GM19324 (cell line): ENCODE measurements at regions not wholly inside any gene's neighbourhood (a gene's known extent, or its start where the extent isn't known, plus 50 kb on each side); places are given as distances from the start of the nearest gene placed in this dataset.

Experiments used
- ATAC-seq: cut with Tn5 transposase; IDR thresholded peaks from one replicate; pipeline ENCODE4 v1.9.1; 2021; ENCODE audit warnings: mild to moderate bottlenecking, moderate library complexity; ENCODE audit not compliant: unreplicated experiment, low FRiP score

DNA sequence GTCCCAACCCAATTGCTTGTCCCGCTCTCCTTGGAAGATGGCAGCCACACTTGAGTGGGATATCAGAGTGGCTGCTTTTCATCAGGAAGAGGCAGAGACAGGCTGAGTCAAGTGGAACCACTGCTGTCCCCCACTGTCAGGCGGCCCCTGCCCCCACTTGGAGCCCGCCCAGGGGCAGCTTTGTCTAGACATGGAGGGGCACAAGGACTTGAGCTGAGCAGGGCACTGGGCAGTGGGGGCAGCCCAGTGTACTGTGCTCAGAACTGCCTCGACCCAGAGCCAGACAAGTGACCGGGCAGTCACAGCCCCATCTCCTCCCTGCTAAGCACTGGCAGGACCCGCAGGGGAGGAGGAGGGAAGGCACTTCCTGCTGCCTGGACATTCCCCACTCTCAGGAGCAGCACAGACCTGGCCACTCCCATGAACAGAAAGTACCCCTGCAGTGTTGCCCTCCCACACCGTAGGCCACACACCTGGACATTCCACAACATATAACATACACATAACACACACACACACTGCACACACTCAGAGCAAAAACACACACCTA lies 91.0 kb downstream of the MRPL36 start:
- no peak for ATAC-seq

- ATAC-seq = no peak
Observed at GRCh38 chr5:1707467-1707866, 92.2 kb downstream of the MRPL36 start.

DNA sequence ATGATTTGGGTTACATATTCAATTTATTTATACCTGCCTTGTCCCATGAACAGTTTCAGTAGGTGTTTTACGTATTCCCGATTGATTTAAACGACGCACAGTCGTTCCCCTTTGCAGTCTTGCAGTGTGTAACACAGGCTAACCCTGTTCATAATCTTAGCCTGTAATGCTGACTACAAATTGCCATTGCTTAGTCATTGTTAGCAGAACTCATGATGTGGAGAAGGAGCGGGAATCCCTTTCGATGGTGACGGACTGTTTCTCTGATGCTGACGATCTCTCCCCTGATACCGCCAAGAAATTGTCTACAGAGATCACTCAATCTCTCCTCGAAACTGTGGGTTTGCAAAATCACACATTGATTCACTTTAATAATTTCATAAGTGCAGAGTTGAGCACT lies 93.2 kb downstream of the MRPL36 start:
- no peak for ATAC-seq

- no peak for ATAC-seq
Observed at GRCh38 chr5:1706021-1706420, 93.6 kb downstream of the MRPL36 start.

- ATAC-seq = no peak
Observed at GRCh38 chr5:1704676-1705075, 95.0 kb downstream of the MRPL36 start.

- ATAC-seq = no peak
Observed at GRCh38 chr5:1704266-1704665, 95.4 kb downstream of the MRPL36 start.

DNA sequence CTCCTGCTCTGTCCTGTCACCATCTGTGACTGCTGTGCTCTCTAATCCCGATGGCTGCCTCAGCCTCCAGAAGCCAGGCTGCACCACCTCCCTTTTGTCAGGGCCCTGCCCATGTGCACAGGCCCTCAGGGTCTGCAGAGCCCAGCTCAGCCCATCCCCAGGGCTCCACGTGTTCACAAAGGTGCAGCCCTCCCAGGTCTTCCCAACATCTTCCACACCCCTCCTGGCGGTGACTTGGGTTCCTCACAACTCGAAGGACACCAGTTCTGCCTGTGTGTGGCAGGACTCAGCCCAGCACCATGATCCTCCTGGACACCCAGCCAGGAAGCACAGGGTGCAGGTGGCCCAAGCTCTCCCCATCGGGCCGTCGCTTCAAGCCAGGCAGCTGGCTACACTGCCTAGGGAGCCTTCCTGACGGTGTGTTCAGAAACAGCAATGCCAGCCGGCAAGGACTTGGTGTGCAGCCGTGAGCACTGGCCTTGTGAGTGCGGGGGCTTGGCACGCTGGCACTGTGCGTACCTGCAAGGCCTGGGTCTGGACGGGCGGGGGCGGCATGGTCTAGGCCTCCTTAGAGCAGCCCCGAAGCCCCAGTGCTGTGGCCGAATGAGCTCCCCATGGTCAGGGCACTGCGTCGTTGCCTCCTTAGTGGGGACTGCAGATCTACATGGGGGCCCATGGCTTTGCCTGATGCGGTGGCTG lies 96.1 kb downstream of the MRPL36 start:
- ATAC-seq = no peak

DNA sequence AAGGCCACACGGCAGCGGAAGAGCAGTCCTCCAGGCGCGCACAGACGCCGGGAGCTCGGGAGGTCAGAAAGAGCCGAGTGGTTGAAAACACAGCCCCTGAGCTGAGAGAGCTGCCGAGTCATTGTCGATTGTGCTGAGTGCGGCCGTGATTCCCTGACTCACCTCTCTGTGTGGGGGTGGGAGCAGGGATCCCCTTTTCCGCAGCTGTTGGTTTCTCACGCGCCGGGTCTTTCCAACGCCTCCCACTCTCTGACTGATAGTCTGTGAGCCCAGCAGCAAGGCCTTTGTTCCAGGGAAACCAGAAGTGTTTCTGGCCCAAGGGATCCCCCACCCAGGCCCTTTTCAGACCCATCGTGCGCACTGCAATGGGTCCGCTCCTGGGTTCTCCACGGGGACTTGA lies 97.3 kb downstream of the MRPL36 start:
- ATAC-seq = no peak

DNA sequence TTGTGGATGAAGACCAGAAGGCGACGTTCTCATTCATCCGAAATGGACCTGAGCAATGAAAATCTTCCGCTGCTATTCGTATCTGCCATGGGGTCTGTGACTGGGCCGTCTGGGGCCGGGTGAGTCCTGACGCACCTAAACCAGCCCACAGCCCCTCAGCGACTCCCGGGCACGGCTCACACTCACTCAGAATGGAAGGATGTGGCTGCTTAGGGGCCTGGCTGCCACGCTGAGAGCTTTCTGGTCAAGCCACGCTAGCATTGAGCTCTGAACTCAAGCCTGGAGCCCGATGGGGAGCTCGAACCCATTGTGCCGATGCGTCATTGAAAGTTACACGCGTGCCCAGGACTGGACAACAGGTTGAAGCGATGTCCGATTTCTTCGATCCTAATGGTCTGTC lies 97.8 kb downstream of the MRPL36 start:
- no peak for ATAC-seq

GRCh38 chr5:1701216-1701864 lies 98.3 kb downstream of the MRPL36 start:
- ATAC-seq = no peak

DNA sequence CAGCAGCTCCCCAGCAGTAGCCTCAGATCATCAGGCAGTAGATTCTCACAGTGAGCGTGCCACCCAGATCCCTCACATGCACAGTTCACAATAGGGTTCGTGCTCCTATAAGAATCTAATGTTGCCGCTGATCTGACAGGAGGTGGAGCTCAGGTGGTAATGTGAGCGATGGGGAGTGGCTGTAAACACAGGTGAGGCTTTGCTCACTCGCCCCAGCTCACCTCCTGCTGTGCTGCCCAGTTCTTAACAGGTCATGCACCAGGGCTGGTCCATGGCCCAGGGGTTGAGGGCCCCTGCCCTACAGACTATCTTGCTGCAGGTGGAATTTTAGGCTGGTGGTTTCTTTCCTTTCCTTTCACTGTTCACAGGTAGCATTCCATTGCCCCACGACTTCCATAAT lies 100.2 kb downstream of the MRPL36 start:
- ATAC-seq = no peak

DNA sequence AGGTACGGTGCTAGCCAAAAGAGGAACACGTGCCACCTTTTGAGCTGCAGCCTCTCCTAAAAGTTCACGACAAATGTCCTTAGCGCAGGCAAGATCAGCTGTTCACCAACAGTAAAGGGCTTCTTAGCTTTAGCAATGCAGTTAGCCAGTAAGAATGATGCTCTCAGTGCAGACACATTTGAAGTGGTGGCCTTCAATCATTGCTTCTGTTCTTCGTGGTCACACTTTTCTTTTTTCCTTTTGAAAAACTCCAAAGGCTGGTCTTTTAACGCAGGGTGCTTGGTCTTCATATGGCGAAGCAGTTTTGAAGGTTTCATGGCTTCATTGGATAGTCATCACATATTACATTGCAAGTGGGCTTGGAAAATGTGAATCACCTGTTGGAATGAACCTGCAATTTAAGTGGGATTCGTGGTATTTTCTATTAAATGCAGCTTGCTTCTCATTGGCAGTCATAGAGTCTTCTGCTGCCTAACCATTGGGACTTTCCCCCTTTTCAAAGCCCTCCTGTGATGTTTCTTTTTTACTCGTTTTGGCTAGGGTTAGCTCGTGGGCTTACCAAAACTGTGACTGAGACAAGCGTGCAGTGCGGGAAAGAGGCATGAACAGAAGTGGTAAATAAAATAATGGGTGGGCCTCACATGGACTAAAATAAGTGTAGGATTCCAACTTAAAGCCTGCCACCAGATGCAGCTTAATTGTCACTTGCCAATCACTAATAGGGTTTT lies 100.9 kb downstream of the MRPL36 start:
- no peak for ATAC-seq

GRCh38 chr5:1692381-1692780 lies 107.3 kb downstream of the MRPL36 start:
- ATAC-seq = no peak

- no peak for ATAC-seq
Observed at GRCh38 chr5:1687301-1687970, 112.2 kb downstream of the MRPL36 start.

- ATAC-seq = no peak
Observed at GRCh38 chr5:1686016-1686802, 113.4 kb downstream of the MRPL36 start.

GRCh38 chr5:1685066-1685465 lies 114.6 kb downstream of the MRPL36 start:
- no peak for ATAC-seq

- no peak for ATAC-seq
Observed at GRCh38 chr5:1681955-1682354, 117.7 kb downstream of the MRPL36 start.

- ATAC-seq = no peak
Observed at GRCh38 chr5:1673042-1673677, 126.5 kb downstream of the MRPL36 start.

DNA sequence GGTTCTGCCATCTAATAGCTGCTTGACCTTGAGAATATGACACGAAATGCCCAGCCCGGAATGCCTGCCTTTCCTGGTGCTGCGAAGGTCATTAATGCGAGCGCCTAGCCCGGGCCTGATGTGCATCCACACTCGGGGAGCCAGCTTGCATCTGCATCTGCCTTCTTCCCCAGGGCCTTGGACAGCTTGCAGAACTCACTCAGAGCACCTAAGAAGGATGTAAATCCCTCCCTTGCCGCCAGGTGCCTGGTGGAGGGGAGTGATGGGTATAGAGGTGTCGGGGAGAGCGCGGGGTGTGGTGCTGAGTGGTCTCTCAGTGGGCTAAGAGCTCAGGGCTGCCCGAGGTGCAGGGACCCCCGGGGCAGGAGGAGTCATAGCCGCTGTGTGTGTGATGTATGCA lies 127.2 kb downstream of the MRPL36 start:
- ATAC-seq = no peak

DNA sequence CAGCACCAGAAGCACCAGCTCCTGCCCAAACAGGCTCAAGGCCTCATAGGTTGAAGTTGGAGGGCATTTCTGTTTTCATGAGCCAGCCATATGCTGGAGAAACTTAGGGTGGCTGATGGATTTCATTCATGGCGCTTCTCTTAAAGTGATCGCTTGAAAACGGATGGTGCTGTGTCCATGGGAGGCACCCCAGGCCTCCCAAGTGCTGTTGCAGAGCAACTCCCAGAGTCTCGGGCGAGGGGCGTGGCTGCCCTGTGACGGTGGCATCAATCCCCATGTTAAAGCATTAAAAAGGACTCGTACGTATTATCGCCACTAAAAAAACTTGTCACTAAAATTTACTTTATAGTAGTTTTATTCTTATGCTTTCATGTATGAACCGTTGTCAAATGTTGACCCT lies 128.3 kb downstream of the MRPL36 start:
- no peak for ATAC-seq
